HEK293 (cell line): ENCODE measurements at regions not wholly inside any gene's neighbourhood (a gene's known extent, or its start where the extent isn't known, plus 50 kb on each side); places are given as distances from the start of the nearest gene placed in this dataset.

ENCODE experiments used
- ATF2 ChIP-seq: fragments of 450-650 bp; formaldehyde crosslinking; IDR thresholded peaks from 2 replicates; pipeline ENCODE4 v1.5.1; 2016; ENCODE audit warnings: missing biosample characterization, missing genetic modification characterization, low read depth
- GLI2 ChIP-seq: fragments of 450-650 bp; formaldehyde crosslinking; IDR thresholded peaks from 2 replicates; pipeline ENCODE4; 2017; ENCODE audit warnings: missing biosample characterization, missing genetic modification characterization, low read depth, borderline replicate concordance
- KLF9 ChIP-seq: fragments of 450-650 bp; formaldehyde crosslinking; IDR thresholded peaks from 2 replicates; pipeline ENCODE4 v1.5.1; 2016; ENCODE audit warnings: missing biosample characterization, missing genetic modification characterization, low read depth
- MZF1 ChIP-seq: fragments of 450-650 bp; formaldehyde crosslinking; IDR thresholded peaks from 2 replicates; pipeline ENCODE4 v1.5.1; 2017; ENCODE audit warnings: missing biosample characterization, missing genetic modification characterization, borderline replicate concordance
- PBX3 ChIP-seq: sonication (generic); formaldehyde crosslinking; IDR thresholded peaks from 2 replicates; pipeline ENCODE4 v1.8.1; 2022; ENCODE audit warnings: mild to moderate bottlenecking, moderate library complexity, missing genetic modification reagents
- PRDM10 ChIP-seq: fragments of 450-650 bp; formaldehyde crosslinking; IDR thresholded peaks from 2 replicates; pipeline ENCODE4 v1.5.1; 2016; ENCODE audit warnings: missing biosample characterization, missing genetic modification characterization
- SCRT2 ChIP-seq: fragments of 450-650 bp; formaldehyde crosslinking; IDR thresholded peaks from 2 replicates; pipeline ENCODE4 v1.5.1; 2016; ENCODE audit warnings: missing biosample characterization, missing genetic modification characterization
- TSHZ1 ChIP-seq: fragments of 450-650 bp; formaldehyde crosslinking; IDR thresholded peaks from 2 replicates; pipeline ENCODE4 v1.5.1; 2016; ENCODE audit warnings: missing biosample characterization, missing genetic modification characterization, borderline replicate concordance
- ZBTB20 ChIP-seq: fragments of 450-650 bp; formaldehyde crosslinking; IDR thresholded peaks from 2 replicates; pipeline ENCODE4 v1.5.1; 2016; ENCODE audit warnings: missing biosample characterization, missing genetic modification characterization
- ZBTB21 ChIP-seq: fragments of 450-650 bp; formaldehyde crosslinking; IDR thresholded peaks from 2 replicates; pipeline ENCODE4 v1.5.1; 2017; ENCODE audit warnings: missing biosample characterization, missing genetic modification characterization
- ZBTB8A ChIP-seq: fragments of 450-650 bp; formaldehyde crosslinking; IDR thresholded peaks from 2 replicates; pipeline ENCODE4 v1.5.1; 2016; ENCODE audit warnings: missing biosample characterization, missing genetic modification characterization
- ZFHX2 ChIP-seq: fragments of 450-650 bp; formaldehyde crosslinking; conservative IDR thresholded peaks from 2 replicates; pipeline ENCODE4 v1.5.1; 2016; ENCODE audit warnings: missing biosample characterization, missing genetic modification characterization
- ZNF10 ChIP-seq: fragments of 450-650 bp; formaldehyde crosslinking; IDR thresholded peaks from 2 replicates; pipeline ENCODE4 v1.5.1; 2017; ENCODE audit warnings: missing biosample characterization, missing genetic modification characterization
- ZNF140 ChIP-seq: fragments of 450-650 bp; formaldehyde crosslinking; IDR thresholded peaks from 2 replicates; pipeline ENCODE4 v1.5.1; 2016; ENCODE audit warnings: missing biosample characterization, missing genetic modification characterization
- ZNF23 ChIP-seq: fragments of 450-650 bp; formaldehyde crosslinking; IDR thresholded peaks from 2 replicates; pipeline ENCODE4 v1.5.1; 2016; ENCODE audit warnings: missing biosample characterization, missing genetic modification characterization, borderline replicate concordance
- ZNF362 ChIP-seq: fragments of 450-650 bp; formaldehyde crosslinking; IDR thresholded peaks from 2 replicates; pipeline ENCODE4 v1.5.1; 2016; ENCODE audit warnings: missing biosample characterization, missing genetic modification characterization
- ZNF394 ChIP-seq: fragments of 450-650 bp; formaldehyde crosslinking; IDR thresholded peaks from 2 replicates; pipeline ENCODE4 v1.5.1; 2016; ENCODE audit warnings: missing biosample characterization, missing genetic modification characterization, mild to moderate bottlenecking, moderate library complexity, borderline replicate concordance
- ZNF416 ChIP-seq: fragments of 450-650 bp; formaldehyde crosslinking; IDR thresholded peaks from 2 replicates; pipeline ENCODE4 v1.5.1; 2016; ENCODE audit warnings: missing biosample characterization, missing genetic modification characterization
- ZNF423 ChIP-seq: fragments of 450-650 bp; formaldehyde crosslinking; IDR thresholded peaks from 2 replicates; pipeline ENCODE4 v1.5.1; 2016; ENCODE audit warnings: missing biosample characterization, missing genetic modification characterization
- ZNF449 ChIP-seq: fragments of 450-650 bp; formaldehyde crosslinking; IDR thresholded peaks from 2 replicates; pipeline ENCODE4 v1.5.1; 2017; ENCODE audit warnings: missing biosample characterization, mild to moderate bottlenecking, missing genetic modification characterization, moderate library complexity
- ZNF501 ChIP-seq: fragments of 450-650 bp; formaldehyde crosslinking; IDR thresholded peaks from 2 replicates; pipeline ENCODE4 v1.5.1; 2016; ENCODE audit warnings: missing biosample characterization, missing genetic modification characterization
- ZNF514 ChIP-seq: fragments of 450-650 bp; formaldehyde crosslinking; IDR thresholded peaks from 2 replicates; pipeline ENCODE4 v1.5.1; 2016; ENCODE audit warnings: missing biosample characterization, missing genetic modification characterization
- ZNF521 ChIP-seq: fragments of 450-650 bp; formaldehyde crosslinking; IDR thresholded peaks from 2 replicates; pipeline ENCODE4 v1.5.1; 2017; ENCODE audit warnings: missing biosample characterization, mild to moderate bottlenecking, missing genetic modification characterization
- ZNF561 ChIP-seq: fragments of 450-650 bp; IDR thresholded peaks from 2 replicates; pipeline ENCODE4 v1.5.1; 2018; ENCODE audit warnings: missing biosample characterization, missing genetic modification characterization, borderline replicate concordance
- ZNF624 ChIP-seq: fragments of 450-650 bp; formaldehyde crosslinking; IDR thresholded peaks from 2 replicates; pipeline ENCODE4 v1.5.1; 2017; ENCODE audit warnings: missing biosample characterization, missing genetic modification characterization
- ZNF629 ChIP-seq: fragments of 450-650 bp; formaldehyde crosslinking; IDR thresholded peaks from 2 replicates; pipeline ENCODE4 v1.5.1; 2017; ENCODE audit warnings: missing biosample characterization, missing genetic modification characterization
- ZXDB ChIP-seq: fragments of 450-650 bp; formaldehyde crosslinking; IDR thresholded peaks from 2 replicates; pipeline ENCODE4 v1.5.1; 2016; ENCODE audit warnings: missing biosample characterization, missing genetic modification characterization

- TF ChIP-seq ZNF362 (no peak), ZBTB8A (tag by site-specific recombination) (no peak), ZNF501 (tag by site-specific recombination) (no peak), ZNF394 (tag by site-specific recombination) (no peak), GLI2 (no peak), ZBTB20 (tag by site-specific recombination) (no peak), ZFHX2 (tag by site-specific recombination) (no peak), KLF9 (tag by site-specific recombination) (no peak), SCRT2 (peak; percentile 92), ZBTB21 (tag by site-specific recombination) (no peak; the same call in 1 of the 2 replicates), ZNF23 (tag by site-specific recombination) (no peak), ZNF561 (tag by site-specific recombination) (no peak), ZNF521 (tag by site-specific recombination) (no peak), ZNF423 (tag by site-specific recombination) (no peak), ZNF624 (tag by site-specific recombination) (no peak), TSHZ1 (no peak), MZF1 (tag by site-specific recombination) (no peak; the same call in 1 of the 2 replicates), ZNF514 (tag by site-specific recombination) (no peak), ZNF449 (tag by site-specific recombination) (no peak), PRDM10 (peak; percentile 71), ZXDB (tag by site-specific recombination) (peak; percentile 44; the same call in 1 of the 2 replicates), ZNF416 (tag by site-specific recombination) (no peak), ZNF140 (tag by site-specific recombination) (no peak), ZNF629 (tag by site-specific recombination) (peak; percentile 46; the same call in 1 of the 2 replicates), ZNF10 (tag by site-specific recombination) (no peak), ATF2 (tag by site-specific recombination) (no peak), PBX3 (CRISPR knock-in tag) (no peak)
These were observed 356.1 kb upstream of the ZC3H15 start (continued) for GRCh38 chr2:186129767-186130581.
